Thyroid gland (tissue), 4 donors: ENCODE measurements at regions not wholly inside any gene's neighbourhood (a gene's known extent, or its start where the extent isn't known, plus 50 kb on each side); places are given as distances from the start of the nearest gene placed in this dataset.

Source experiments
- CTCF ChIP-seq, 6 experiments: fragments of 200-600 bp in 3 of 6; fragments of 450-650 bp in 3 of 6; sonication (generic) in 3 of 6; IDR thresholded peaks; one replicate each; pipeline ENCODE4 v1.5.1; 2016 to 2019; ENCODE audit warnings: antibody characterized with exemption in 6 of 6, mild to moderate bottlenecking in 2 of 6, inconsistent platforms in 1 of 6, moderate library complexity in 1 of 6
- POLR2A ChIP-seq, 2 donors: fragments of 450-650 bp; IDR thresholded peaks; one replicate each; pipeline ENCODE4 v1.6.1; 2017; ENCODE audit warnings: antibody characterized with exemption in 2 of 2, mild to moderate bottlenecking in 2 of 2, moderate library complexity in 1 of 2

GRCh38 chr19:20444202-20444885 is 121.2 kb downstream of the ZNF737 start:
- TF ChIP-seq CTCF (IDR thresholded peaks at IDR 0.05) (no peak), POLR2A (IDR thresholded peaks at IDR 0.05) (no peak)
